SK-N-SH (cell line): ENCODE measurements at regions not wholly inside any gene's neighbourhood (a gene's known extent, or its start where the extent isn't known, plus 50 kb on each side); places are given as distances from the start of the nearest gene placed in this dataset.

Source experiments
- CTCF ChIA-PET: fragments of 300-600, 350-600 bp; formaldehyde crosslinking; extraction: SDS; loops from one replicate; lab custom pipeline; 2021; lab: Yijun Ruan, JAX
- POLR2A ChIA-PET: fragments of 350-600 bp; sonication (Branson Sonifier 250); formaldehyde crosslinking; extraction: SDS; loops from one replicate; lab custom pipeline; 2020; ENCODE audit warnings: antibody characterized with exemption, inconsistent platforms; lab: Yijun Ruan, JAX
- DNase-seq: peaks from one replicate; pipeline ENCODE4 v3.0.0; 2012
- H2AFZ ChIP-seq: fragments of 200-600 bp; sonication (generic); 2 replicates; pipeline ENCODE4 v1.8.1; 2016; ENCODE audit warnings: antibody characterized with exemption, mild to moderate bottlenecking, low read depth
- H3F3A ChIP-seq: fragments of 200-600 bp; sonication (generic); replicated peaks from 2 replicates; pipeline ENCODE3; 2016; ENCODE audit warnings: antibody characterized with exemption, mild to moderate bottlenecking; ENCODE audit not compliant: insufficient read depth
- H3K27ac ChIP-seq, 2 experiments: fragments of 200-500 bp in 1 of 2; fragments of 200-600 bp in 1 of 2; sonication (Bioruptor generic) in 1 of 2; sonication (generic), shearing (Covaris generic) in 1 of 2; 2 replicates each; pipeline versions ENCODE4 v1.5.1 to v1.6.1; 2014 to 2016; ENCODE audit warnings: low read depth in 2 of 2, inconsistent platforms in 1 of 2, low read length in 1 of 2, mild to moderate bottlenecking in 1 of 2, mixed read lengths in 1 of 2
- H3K27me3 ChIP-seq: fragments of 200-600 bp; sonication (generic), shearing (Covaris generic); 2 replicates; pipeline ENCODE4 v1.6.1; 2016; ENCODE audit warnings: mixed run types; ENCODE audit not compliant: insufficient read depth
- H3K36me3 ChIP-seq, 2 experiments: fragments of 200-500 bp in 1 of 2; fragments of 200-600 bp in 1 of 2; sonication (Bioruptor generic) in 1 of 2; sonication (generic) in 1 of 2; replicated peaks in 1 of 2; 2 replicates each; pipeline versions ENCODE3 to v1.5.1; 2014 to 2016; ENCODE audit warnings: low read length in 1 of 2, mild to moderate bottlenecking in 1 of 2; ENCODE audit not compliant: insufficient read depth in 2 of 2, control insufficient read depth in 1 of 2
- H3K4me1 ChIP-seq, 2 experiments: fragments of 200-500 bp in 1 of 2; fragments of 200-600 bp in 1 of 2; sonication (Bioruptor generic) in 1 of 2; sonication (generic), shearing (Covaris generic) in 1 of 2; 2 replicates each; pipeline versions ENCODE4 v1.5.1 to v1.6.1; 2014 to 2016; ENCODE audit warnings: low read depth in 1 of 2, low read length in 1 of 2, mixed run types in 1 of 2; ENCODE audit not compliant: insufficient read depth in 2 of 2, control insufficient read depth in 1 of 2
- H3K4me2 ChIP-seq: fragments of 200-600 bp; sonication (generic), shearing (Covaris generic); 2 replicates; pipeline ENCODE4 v1.6.1; 2017; ENCODE audit warnings: mixed run types
- H3K4me3 ChIP-seq, 2 experiments: fragments of 200-500 bp in 1 of 2; fragments of 200-600 bp in 1 of 2; sonication (Bioruptor generic) in 1 of 2; sonication (generic), shearing (Covaris generic) in 1 of 2; 2 replicates each; pipeline versions ENCODE4 v1.5.1 to v1.8.1; 2014 to 2016; ENCODE audit warnings: low read depth in 2 of 2, inconsistent platforms in 1 of 2, low read length in 1 of 2, mild to moderate bottlenecking in 1 of 2, mixed read lengths in 1 of 2, moderate library complexity in 1 of 2
- H3K79me2 ChIP-seq: fragments of 200-600 bp; sonication (generic); 2 replicates; pipeline ENCODE4 v1.8.1; 2017; ENCODE audit warnings: mild to moderate bottlenecking; ENCODE audit not compliant: insufficient read depth
- H3K9ac ChIP-seq: fragments of 200-600 bp; sonication (generic); 2 replicates; pipeline ENCODE4 v1.6.1; 2017; ENCODE audit warnings: mixed run types
- H3K9me2 ChIP-seq: fragments of 200-600 bp; sonication (generic); 2 replicates; pipeline ENCODE4 v1.6.1; 2017; ENCODE audit warnings: mixed run types
- H3K9me3 ChIP-seq: fragments of 200-600 bp; sonication (generic); 2 replicates; pipeline ENCODE4 v1.6.1; 2017; ENCODE audit warnings: mixed run types, mild to moderate bottlenecking, moderate library complexity
- H4K20me1 ChIP-seq: fragments of 200-600 bp; sonication (generic); 2 replicates; pipeline ENCODE4 v1.6.1; 2017; ENCODE audit warnings: mild to moderate bottlenecking, mixed run types; ENCODE audit not compliant: insufficient read depth
- CHD2 ChIP-seq: fragments of 150-350 bp; IDR thresholded peaks from 2 replicates; pipeline ENCODE4 v1.6.1; 2018; ENCODE audit warnings: low read length; ENCODE audit not compliant: partially characterized antibody
- CTCF ChIP-seq: fragments of 200-600 bp; sonication (generic); IDR thresholded peaks from 2 replicates; pipeline ENCODE4 v1.6.1; 2017; ENCODE audit warnings: antibody characterized with exemption, mild to moderate bottlenecking, moderate library complexity
- ELF1 ChIP-seq: IDR thresholded peaks from 2 replicates; pipeline ENCODE4 v1.4.0; 2012
- EZH2phosphoT487 ChIP-seq: fragments of 200-600 bp; sonication (generic); IDR thresholded peaks from 2 replicates; pipeline ENCODE4 v1.6.1; 2017; ENCODE audit warnings: low read depth, mixed run types, mild to moderate bottlenecking, antibody characterized with exemption, moderate library complexity, borderline replicate concordance
- FOSL2 ChIP-seq: IDR thresholded peaks from 2 replicates; pipeline ENCODE4 v1.4.0; 2012; ENCODE audit warnings: low read depth, mild to moderate bottlenecking, moderate library complexity, borderline replicate concordance
- GABPA ChIP-seq: IDR thresholded peaks from 2 replicates; pipeline ENCODE4 v1.4.0; 2012; ENCODE audit warnings: low read depth, mild to moderate bottlenecking
- GATA2 ChIP-seq: sonication (generic); formaldehyde crosslinking; IDR thresholded peaks from 2 replicates; pipeline ENCODE4 v1.5.0; 2020; ENCODE audit warnings: mild to moderate bottlenecking, missing genetic modification reagents
- JUND ChIP-seq: IDR thresholded peaks from 2 replicates; pipeline ENCODE4 v1.4.0; 2012
- MEF2A ChIP-seq: IDR thresholded peaks from 2 replicates; pipeline ENCODE4 v1.4.0; 2012; ENCODE audit warnings: low read depth, borderline replicate concordance
- MXI1 ChIP-seq: IDR thresholded peaks from 2 replicates; pipeline ENCODE4 v1.6.1; 2012; ENCODE audit warnings: mild to moderate bottlenecking, low read depth, low read length, improper control_type of control experiment
- NRF1 ChIP-seq: IDR thresholded peaks from 2 replicates; pipeline ENCODE4 v1.6.1; 2012; ENCODE audit warnings: low read depth, mild to moderate bottlenecking, low read length
- PBX3 ChIP-seq: IDR thresholded peaks from 2 replicates; pipeline ENCODE4; 2012
- POLR2AphosphoS5 ChIP-seq: IDR thresholded peaks from 2 replicates; pipeline ENCODE4 v1.6.1; 2012; ENCODE audit warnings: low read depth, low read length
- RCOR1 ChIP-seq: fragments of 150-350 bp; IDR thresholded peaks from 2 replicates; pipeline ENCODE4 v1.6.1; 2017; ENCODE audit warnings: antibody characterized with exemption, low read length
- RFX5 ChIP-seq: IDR thresholded peaks from 2 replicates; pipeline ENCODE4 v1.6.1; 2012; ENCODE audit warnings: mild to moderate bottlenecking, improper control_type of control experiment, low read length
- RXRA ChIP-seq: IDR thresholded peaks from 2 replicates; pipeline ENCODE4 v1.4.0; 2012; ENCODE audit warnings: low read depth, mild to moderate bottlenecking, borderline replicate concordance
- SIN3A ChIP-seq: IDR thresholded peaks from 2 replicates; pipeline ENCODE4 v1.6.1; 2012; ENCODE audit warnings: low read depth, mild to moderate bottlenecking, low read length, moderate library complexity, borderline replicate concordance
- TAF1 ChIP-seq: IDR thresholded peaks from 2 replicates; pipeline ENCODE4 v1.6.1; 2012; ENCODE audit warnings: low read depth, mild to moderate bottlenecking, low read length, moderate library complexity, borderline replicate concordance
- TCF12 ChIP-seq: IDR thresholded peaks from 2 replicates; pipeline ENCODE4 v1.4.0; 2012
- USF2 ChIP-seq: fragments of 150-350 bp; IDR thresholded peaks from 2 replicates; pipeline ENCODE4 v1.6.1; 2017; ENCODE audit warnings: antibody characterized with exemption, low read length, low read depth, borderline replicate concordance
- WGBS: methylation state at CpG from one replicate; pipeline ENCODE4 v1.1.6; 2017; ENCODE audit warnings: low lambda C conversion rate; 5-methylcytosine and 5-hydroxymethylcytosine counted together
- TF ChIP-seq, protein P1 (sequence below): IDR thresholded peaks from 2 replicates; pipeline ENCODE4 v1.4.0; 2012; ENCODE audit warnings: low read depth, borderline replicate concordance

DNA sequence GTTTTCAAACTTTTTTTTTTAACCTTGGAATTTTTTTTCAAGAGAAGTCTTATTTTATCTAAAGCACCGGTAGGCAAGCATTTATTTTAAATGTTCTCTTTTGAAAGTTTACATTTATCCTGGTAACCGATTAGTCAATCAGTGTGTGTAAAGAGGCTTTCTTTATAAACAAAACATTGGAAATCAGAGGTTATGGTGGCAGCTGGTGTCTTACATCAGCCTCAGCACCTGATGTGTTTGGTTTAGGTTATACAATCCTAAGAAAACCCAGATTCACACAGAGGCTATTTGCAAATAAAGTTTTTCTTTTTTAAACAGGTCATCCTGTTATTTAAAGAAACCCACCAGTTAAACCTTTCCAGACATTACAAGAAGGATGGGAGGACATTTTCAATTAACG lies 173.3 kb upstream of the GDNF start:
- no peak for DNase-seq
- no peaks in the 10 kb centered on the region for H3K79me2 ChIP-seq
- no peak overlapping the region for H2AFZ ChIP-seq
- H3F3A ChIP-seq: no peaks in the 10 kb centered on the region
- 0% methylated on average over 3 of the region's 3 CpGs for WGBS
- peaks cover 63% of the 10 kb centered on the region; the same call in 1 of the 2 replicates for H3K27me3 ChIP-seq
- TF ChIP-seq RXRA (no peak), PBX3 (no peak), JUND (no peak), TCF12 (no peak), POLR2AphosphoS5 (no peak), GABPA (no peak), NRF1 (no peak), CHD2 (no peak), GATA2 (CRISPR knock-in tag) (no peak), TAF1 (no peak), SIN3A (no peak), EZH2phosphoT487 (no peak), USF2 (no peak), RCOR1 (no peak), ELF1 (no peak)
- TF ChIP-seq, protein P1, sequence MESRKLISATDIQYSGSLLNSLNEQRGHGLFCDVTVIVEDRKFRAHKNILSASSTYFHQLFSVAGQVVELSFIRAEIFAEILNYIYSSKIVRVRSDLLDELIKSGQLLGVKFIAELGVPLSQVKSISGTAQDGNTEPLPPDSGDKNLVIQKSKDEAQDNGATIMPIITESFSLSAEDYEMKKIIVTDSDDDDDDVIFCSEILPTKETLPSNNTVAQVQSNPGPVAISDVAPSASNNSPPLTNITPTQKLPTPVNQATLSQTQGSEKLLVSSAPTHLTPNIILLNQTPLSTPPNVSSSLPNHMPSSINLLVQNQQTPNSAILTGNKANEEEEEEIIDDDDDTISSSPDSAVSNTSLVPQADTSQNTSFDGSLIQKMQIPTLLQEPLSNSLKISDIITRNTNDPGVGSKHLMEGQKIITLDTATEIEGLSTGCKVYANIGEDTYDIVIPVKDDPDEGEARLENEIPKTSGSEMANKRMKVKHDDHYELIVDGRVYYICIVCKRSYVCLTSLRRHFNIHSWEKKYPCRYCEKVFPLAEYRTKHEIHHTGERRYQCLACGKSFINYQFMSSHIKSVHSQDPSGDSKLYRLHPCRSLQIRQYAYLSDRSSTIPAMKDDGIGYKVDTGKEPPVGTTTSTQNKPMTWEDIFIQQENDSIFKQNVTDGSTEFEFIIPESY: no peak
- H3K4me1 ChIP-seq: no peaks in the 10 kb centered on the region
- H4K20me1 ChIP-seq: no peaks in the 10 kb centered on the region
- H3K4me2 ChIP-seq: no peak overlapping the region
- no peaks in the 10 kb centered on the region for H3K36me3 ChIP-seq
- POLR2A ChIA-PET: no interaction called here
- no peak overlapping the region for H3K9ac ChIP-seq
- CTCF ChIA-PET: no interaction called here
- no peaks in the 10 kb centered on the region for H3K9me3 ChIP-seq
- no peaks in the 10 kb centered on the region for H3K9me2 ChIP-seq
- no peak overlapping the region for H3K4me3 ChIP-seq
- H3K27ac ChIP-seq: no peak overlapping the region

DNA sequence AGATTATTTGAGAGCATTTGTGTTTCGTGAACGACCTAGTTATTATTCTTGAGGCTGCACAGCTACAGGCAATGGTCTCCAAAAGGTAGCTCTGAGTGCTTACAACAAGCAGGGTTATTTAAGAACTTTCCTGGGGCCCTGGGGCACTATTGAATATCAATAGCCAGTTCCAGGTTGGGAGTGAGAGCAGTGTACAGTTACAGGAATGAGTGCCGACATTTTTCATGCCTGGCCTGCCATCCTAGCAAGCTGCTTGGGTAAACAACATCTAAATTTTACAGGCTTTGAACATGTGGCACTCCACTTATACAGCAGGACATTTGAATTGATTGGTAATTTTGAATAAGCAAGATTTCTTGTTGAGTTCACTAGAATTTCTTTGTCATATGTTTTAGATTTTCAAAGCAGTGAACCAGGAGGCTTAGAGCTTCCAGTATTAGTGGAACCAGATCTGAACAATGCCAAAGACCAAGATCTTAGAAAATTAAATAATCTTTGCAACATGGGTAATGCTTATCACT lies 171.9 kb upstream of the GDNF start:
- H3F3A ChIP-seq: no peaks in the 10 kb centered on the region
- H4K20me1 ChIP-seq: no peaks in the 10 kb centered on the region
- ChIA-PET POLR2A (no interaction called here), CTCF (no interaction called here)
- H3K4me3 ChIP-seq: no peak overlapping the region
- H3K27ac ChIP-seq: no peak overlapping the region
- no peaks in the 10 kb centered on the region for H3K79me2 ChIP-seq
- WGBS: 0% methylated on average over 3 of the region's 3 CpGs
- H3K9me2 ChIP-seq: no peaks in the 10 kb centered on the region
- peaks cover 50% of the 10 kb centered on the region; the same call in 1 of the 2 replicates for H3K27me3 ChIP-seq
- H3K4me2 ChIP-seq: no peak overlapping the region
- no peak overlapping the region for H2AFZ ChIP-seq
- H3K9ac ChIP-seq: no peak overlapping the region
- H3K4me1 ChIP-seq: no peaks in the 10 kb centered on the region
- H3K9me3 ChIP-seq: no peaks in the 10 kb centered on the region
- no peaks in the 10 kb centered on the region for H3K36me3 ChIP-seq
- no peak for DNase-seq
- no peak for TF ChIP-seq JUND
- TF ChIP-seq EZH2phosphoT487: no peak
- TF ChIP-seq ELF1: no peak
- TF ChIP-seq RFX5: no peak
- no peak for TF ChIP-seq GABPA
- no peak for TF ChIP-seq CTCF
- TF ChIP-seq FOSL2: no peak
- no peak for TF ChIP-seq MEF2A
- no peak for TF ChIP-seq MXI1
- no peak for TF ChIP-seq CHD2
- no peak for TF ChIP-seq SIN3A
- TF ChIP-seq, protein P1: no peak
